ENCODE measurements at regions not wholly inside any gene's neighbourhood (a gene's known extent, or its start where the extent isn't known, plus 50 kb on each side); places are given as distances from the start of the nearest gene placed in this dataset.

DNA sequence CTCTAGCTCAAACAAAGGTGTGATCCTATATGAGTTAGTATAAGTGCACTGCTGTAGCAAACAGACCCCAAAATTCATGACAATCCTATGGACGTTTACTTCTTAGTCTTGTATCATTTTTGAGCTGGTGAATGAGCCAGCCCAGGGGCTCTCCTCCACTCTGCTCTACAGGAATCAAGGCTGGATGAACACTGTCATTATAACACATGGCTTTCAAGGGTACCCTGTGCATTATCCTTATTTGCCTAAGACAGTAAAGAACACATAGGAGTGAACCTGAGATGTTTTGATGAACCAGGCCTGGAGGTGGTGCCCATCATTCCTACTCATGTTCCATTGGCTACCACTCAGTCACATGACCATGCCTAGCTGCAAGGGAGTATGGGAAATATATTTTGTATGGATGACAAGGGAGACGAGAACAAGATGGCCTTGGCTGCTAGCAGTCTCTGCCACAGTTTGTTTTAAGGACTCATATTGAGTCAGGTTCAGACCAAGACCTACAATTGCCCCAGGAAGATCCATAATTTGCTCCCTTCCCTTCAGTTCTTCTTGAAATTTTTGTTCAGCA, 107.4 kb upstream of the HES1 start:
- no peak for DNase-seq (ENCODE audit: low spot score)
- ATAC-seq (ENCODE audit: low FRiP score): no peak
- TF ChIP-seq, protein P1, sequence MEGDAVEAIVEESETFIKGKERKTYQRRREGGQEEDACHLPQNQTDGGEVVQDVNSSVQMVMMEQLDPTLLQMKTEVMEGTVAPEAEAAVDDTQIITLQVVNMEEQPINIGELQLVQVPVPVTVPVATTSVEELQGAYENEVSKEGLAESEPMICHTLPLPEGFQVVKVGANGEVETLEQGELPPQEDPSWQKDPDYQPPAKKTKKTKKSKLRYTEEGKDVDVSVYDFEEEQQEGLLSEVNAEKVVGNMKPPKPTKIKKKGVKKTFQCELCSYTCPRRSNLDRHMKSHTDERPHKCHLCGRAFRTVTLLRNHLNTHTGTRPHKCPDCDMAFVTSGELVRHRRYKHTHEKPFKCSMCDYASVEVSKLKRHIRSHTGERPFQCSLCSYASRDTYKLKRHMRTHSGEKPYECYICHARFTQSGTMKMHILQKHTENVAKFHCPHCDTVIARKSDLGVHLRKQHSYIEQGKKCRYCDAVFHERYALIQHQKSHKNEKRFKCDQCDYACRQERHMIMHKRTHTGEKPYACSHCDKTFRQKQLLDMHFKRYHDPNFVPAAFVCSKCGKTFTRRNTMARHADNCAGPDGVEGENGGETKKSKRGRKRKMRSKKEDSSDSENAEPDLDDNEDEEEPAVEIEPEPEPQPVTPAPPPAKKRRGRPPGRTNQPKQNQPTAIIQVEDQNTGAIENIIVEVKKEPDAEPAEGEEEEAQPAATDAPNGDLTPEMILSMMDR (IDR thresholded peaks at IDR 0.05): no peak

DNA sequence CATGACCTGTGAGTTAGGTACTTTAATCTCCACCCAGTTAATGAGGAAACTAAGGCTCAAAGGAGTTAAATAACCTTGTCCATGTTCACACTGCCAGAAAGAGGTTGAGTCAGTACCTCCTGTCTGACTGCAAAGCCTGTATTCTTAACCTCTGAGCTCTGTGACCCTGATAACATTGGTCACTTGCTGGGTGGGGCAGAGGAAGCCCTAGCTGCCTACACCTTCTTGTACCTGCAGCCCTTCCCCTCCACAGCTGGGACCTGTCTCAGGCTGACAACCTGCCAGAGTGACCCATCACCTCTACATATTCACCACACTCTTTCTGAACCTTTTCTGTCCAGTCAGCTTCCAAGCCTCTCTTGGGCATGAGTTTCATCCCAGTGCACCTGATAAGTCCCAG, 106.1 kb upstream of the HES1 start:
- TF ChIP-seq, protein P1 (IDR thresholded peaks at IDR 0.05): no peak
- no peak for DNase-seq (ENCODE audit: low spot score)
- ATAC-seq (ENCODE audit: low FRiP score): no peak

DNA sequence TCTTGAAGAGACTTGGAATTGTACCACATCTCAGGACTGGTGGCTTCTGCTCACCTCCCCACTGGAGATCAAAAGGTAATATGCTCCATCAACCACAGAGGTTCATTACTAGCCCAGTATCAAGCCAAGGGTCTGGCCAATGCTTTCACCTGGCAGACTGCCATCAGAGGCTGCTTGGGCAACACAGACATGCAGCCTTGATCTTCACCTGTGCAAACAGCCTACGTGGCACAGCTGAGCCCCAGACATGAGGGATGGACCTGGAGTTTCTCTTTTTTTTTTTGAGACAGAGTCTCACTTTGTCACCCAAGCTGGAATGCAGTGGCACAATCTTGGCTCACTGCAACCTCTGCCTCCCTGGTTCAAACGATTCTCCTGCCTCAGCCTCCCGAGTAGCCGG, 105.6 kb upstream of the HES1 start:
- TF ChIP-seq, protein P1 (IDR thresholded peaks at IDR 0.05): no peak
- no peak for DNase-seq (ENCODE audit: low spot score)
- ATAC-seq (ENCODE audit: low FRiP score): no peak

DNA sequence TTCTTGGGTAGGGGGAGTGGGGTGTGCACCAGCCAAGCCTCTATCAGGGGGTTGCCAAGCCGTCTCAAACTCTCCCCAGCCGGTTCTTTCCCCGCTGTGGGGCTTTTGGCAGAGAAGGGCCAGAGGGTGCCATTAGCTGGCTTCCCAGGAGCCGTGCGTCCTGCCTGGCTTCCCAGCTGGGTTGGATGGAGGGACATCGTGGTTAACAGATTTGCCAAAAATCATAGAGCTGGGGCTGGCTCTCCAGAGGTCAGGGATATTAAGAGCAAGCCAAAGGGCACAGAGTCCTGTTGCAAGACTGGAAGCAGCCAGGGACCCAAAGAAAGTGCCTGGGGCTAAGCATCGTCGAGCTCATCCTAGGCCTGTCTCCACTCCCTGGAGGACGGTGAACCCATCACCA, 104.6 kb upstream of the HES1 start:
- DNase-seq (ENCODE audit: low spot score) (no peak), ATAC-seq (ENCODE audit: low FRiP score) (no peak)
- TF ChIP-seq, protein P1 (IDR thresholded peaks at IDR 0.05): no peak

DNA sequence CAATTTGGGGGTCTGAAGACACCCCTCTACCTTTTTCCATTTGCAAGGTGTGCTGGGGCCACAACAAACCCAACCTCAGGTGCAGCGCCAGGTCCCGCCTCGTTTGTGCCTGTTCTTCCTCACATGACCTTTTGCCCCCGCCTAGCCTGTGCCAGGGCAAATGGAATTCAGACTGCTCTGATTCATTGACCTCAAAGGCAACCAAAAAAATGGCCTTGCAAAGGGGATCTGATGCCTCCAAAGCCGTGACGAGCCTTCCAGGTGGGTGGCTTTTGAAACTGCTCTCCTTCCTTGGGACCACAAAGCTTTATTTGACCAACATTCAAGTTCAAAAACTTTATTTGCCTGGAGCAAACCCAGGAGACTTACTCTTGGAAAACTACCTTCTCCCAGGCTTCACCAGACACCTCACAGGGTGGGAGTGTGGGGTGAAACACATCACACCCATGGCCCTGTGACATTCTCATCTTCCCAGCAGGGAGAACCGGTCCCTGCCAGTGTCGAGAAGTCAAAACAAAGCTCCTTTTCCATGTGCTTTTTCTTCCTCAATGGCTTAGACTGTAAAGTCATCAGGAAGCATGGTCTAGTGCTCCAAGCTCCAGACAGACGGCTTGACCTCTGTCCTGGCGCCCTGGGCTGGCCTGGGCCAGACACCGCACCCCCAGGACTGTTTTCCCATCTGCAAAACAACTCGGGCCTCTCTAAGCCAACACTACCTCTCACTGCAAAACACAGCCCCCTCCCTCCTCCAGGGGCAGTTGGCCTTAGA, 103.9 kb upstream of the HES1 start:
- TF ChIP-seq, protein P1 (IDR thresholded peaks at IDR 0.05): no peak
- no peak for DNase-seq (ENCODE audit: low spot score)
- ATAC-seq (ENCODE audit: low FRiP score): no peak

DNA sequence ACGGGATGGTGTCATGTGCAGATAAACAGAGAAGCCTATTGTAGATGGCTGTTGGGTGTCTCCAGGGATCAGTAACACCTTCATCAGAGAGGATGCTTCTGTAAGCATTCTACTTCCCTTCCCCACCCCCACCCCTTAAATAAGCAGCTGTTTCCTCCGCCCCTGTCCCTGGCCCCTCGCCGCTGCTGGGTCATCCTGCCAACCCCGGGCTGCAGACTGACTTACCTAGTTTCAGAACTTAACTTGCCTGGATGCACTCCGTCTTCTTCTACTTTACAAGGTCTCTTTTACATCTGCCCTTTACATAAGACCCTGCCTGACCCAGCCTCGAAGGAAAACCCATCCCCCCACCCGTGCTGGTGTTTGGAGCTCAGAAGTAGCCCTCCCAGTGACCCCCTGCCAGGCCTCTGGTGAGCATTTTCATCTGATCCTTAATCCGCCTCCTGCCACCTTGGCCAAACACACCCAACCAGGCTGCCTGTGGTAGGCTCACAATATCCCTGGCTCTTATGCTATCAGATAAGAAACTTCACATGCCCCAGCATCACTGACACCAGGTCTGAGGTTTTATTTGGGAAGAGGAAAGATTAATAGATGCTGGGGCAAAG, 103.0 kb upstream of the HES1 start:
- TF ChIP-seq, protein P1 (IDR thresholded peaks at IDR 0.05): no peak
- ATAC-seq (ENCODE audit: low FRiP score): no peak
- no peak for DNase-seq (ENCODE audit: low spot score)
